Nephron (organoid): ENCODE measurements at regions not wholly inside any gene's neighbourhood (a gene's known extent, or its start where the extent isn't known, plus 50 kb on each side); places are given as distances from the start of the nearest gene placed in this dataset.

Experiments used
- H3K27ac Mint-ChIP-seq, 3 experiments: 2 replicates each; pipeline ENCODE4 v1.8.0; 2020; ENCODE audit warnings: mixed read lengths in 3 of 3, mild to moderate bottlenecking in 2 of 3, moderate library complexity in 1 of 3
- H3K27me3 Mint-ChIP-seq: 2 replicates; pipeline ENCODE4 v1.8.0; 2021; ENCODE audit warnings: low read depth, mild to moderate bottlenecking, moderate library complexity, mixed read lengths
- H3K36me3 Mint-ChIP-seq: 2 replicates; pipeline ENCODE4 v1.8.0; 2020; ENCODE audit warnings: low read depth, mixed read lengths
- H3K4me1 Mint-ChIP-seq: 2 replicates; pipeline ENCODE4 v1.8.0; 2020; ENCODE audit warnings: mixed read lengths
- H3K4me3 Mint-ChIP-seq, 3 experiments: 2 replicates each; pipeline ENCODE4 v1.8.0; 2020; ENCODE audit warnings: mild to moderate bottlenecking in 3 of 3, mixed read lengths in 3 of 3, moderate library complexity in 2 of 3
- H3K9me3 Mint-ChIP-seq: 2 replicates; pipeline ENCODE4 v1.8.0; 2020; ENCODE audit warnings: mixed read lengths
- CTCF ChIP-seq, 3 experiments: fragments of 200-600 bp; sonication (generic); IDR thresholded peaks; one replicate each; pipeline ENCODE4 v1.5.0; 2021; ENCODE audit warnings: antibody characterized with exemption in 3 of 3; ENCODE audit not compliant: unreplicated experiment in 3 of 3

- no peak for TF ChIP-seq CTCF (IDR thresholded peaks at IDR 0.05; ENCODE audit: unreplicated experiment in 3 of 3)
- Mint-ChIP-seq H3K36me3 (peaks cover 17% of the 10 kb centered on the region), H3K27me3 (no peaks in the 10 kb centered on the region), H3K4me1 (no peaks in the 10 kb centered on the region), H3K4me3 (no peak overlapping the region), H3K9me3 (peaks cover 43% of the 10 kb centered on the region), H3K27ac (no peak overlapping the region)
These were observed 99.7 kb upstream of the RXFP2 start for GRCh38 chr13:31639443-31640163.

- Mint-ChIP-seq H3K36me3 (no peaks in the 10 kb centered on the region), H3K4me3 (no peak overlapping the region), H3K9me3 (no peaks in the 10 kb centered on the region), H3K27ac (no peak overlapping the region), H3K4me1 (peaks cover 5% of the 10 kb centered on the region), H3K27me3 (peaks cover 8% of the 10 kb centered on the region)
- no peak for TF ChIP-seq CTCF (IDR thresholded peaks at IDR 0.05; ENCODE audit: unreplicated experiment in 3 of 3)
These were observed 89.6 kb upstream of the RXFP2 start for GRCh38 chr13:31649766-31650165.

GRCh38 chr13:31653730-31654129, 85.6 kb upstream of the RXFP2 start:
- H3K9me3 Mint-ChIP-seq = peaks cover 4% of the 10 kb centered on the region
- TF ChIP-seq CTCF (IDR thresholded peaks at IDR 0.05; ENCODE audit: unreplicated experiment in 3 of 3) = no peak
- H3K27ac Mint-ChIP-seq = no peak overlapping the region
- H3K4me3 Mint-ChIP-seq = no peak overlapping the region
- no peaks in the 10 kb centered on the region for H3K36me3 Mint-ChIP-seq
- H3K27me3 Mint-ChIP-seq = no peaks in the 10 kb centered on the region
- peaks cover 5% of the 10 kb centered on the region for H3K4me1 Mint-ChIP-seq

- no peak overlapping the region for H3K4me3 Mint-ChIP-seq
- H3K36me3 Mint-ChIP-seq = no peaks in the 10 kb centered on the region
- no peaks in the 10 kb centered on the region for H3K4me1 Mint-ChIP-seq
- H3K27me3 Mint-ChIP-seq = no peaks in the 10 kb centered on the region
- H3K27ac Mint-ChIP-seq = no peak overlapping the region
- H3K9me3 Mint-ChIP-seq = peaks cover 38% of the 10 kb centered on the region
- no peak for TF ChIP-seq CTCF (IDR thresholded peaks at IDR 0.05; ENCODE audit: unreplicated experiment in 3 of 3)
These were observed 75.3 kb upstream of the RXFP2 start for GRCh38 chr13:31663880-31664585.

GRCh38 chr13:31670831-31671617, 68.3 kb upstream of the RXFP2 start:
- peaks cover 4% of the 10 kb centered on the region for H3K4me1 Mint-ChIP-seq

More at GRCh38 chr13:31670831-31671617, 68.3 kb upstream of the RXFP2 start:
- no peak overlapping the region for H3K4me3 Mint-ChIP-seq
- H3K36me3 Mint-ChIP-seq = no peaks in the 10 kb centered on the region
- H3K27ac Mint-ChIP-seq = peak overlapping the region in 2 of 3 experiments; percentile 10 to 54
- no peak for TF ChIP-seq CTCF (IDR thresholded peaks at IDR 0.05; ENCODE audit: unreplicated experiment in 3 of 3)
- no peaks in the 10 kb centered on the region for H3K27me3 Mint-ChIP-seq
- H3K9me3 Mint-ChIP-seq = peaks cover 30% of the 10 kb centered on the region
